ENCODE measurements at regions not wholly inside any gene's neighbourhood (a gene's known extent, or its start where the extent isn't known, plus 50 kb on each side); places are given as distances from the start of the nearest gene placed in this dataset.

- H3K36me3 Mint-ChIP-seq: no peaks in the 10 kb centered on the region
- DNase-seq (ENCODE audit: extremely low spot score, unreplicated experiment): no peak
- no peak overlapping the region for H3K27ac Mint-ChIP-seq
- TF ChIP-seq, protein P1, sequence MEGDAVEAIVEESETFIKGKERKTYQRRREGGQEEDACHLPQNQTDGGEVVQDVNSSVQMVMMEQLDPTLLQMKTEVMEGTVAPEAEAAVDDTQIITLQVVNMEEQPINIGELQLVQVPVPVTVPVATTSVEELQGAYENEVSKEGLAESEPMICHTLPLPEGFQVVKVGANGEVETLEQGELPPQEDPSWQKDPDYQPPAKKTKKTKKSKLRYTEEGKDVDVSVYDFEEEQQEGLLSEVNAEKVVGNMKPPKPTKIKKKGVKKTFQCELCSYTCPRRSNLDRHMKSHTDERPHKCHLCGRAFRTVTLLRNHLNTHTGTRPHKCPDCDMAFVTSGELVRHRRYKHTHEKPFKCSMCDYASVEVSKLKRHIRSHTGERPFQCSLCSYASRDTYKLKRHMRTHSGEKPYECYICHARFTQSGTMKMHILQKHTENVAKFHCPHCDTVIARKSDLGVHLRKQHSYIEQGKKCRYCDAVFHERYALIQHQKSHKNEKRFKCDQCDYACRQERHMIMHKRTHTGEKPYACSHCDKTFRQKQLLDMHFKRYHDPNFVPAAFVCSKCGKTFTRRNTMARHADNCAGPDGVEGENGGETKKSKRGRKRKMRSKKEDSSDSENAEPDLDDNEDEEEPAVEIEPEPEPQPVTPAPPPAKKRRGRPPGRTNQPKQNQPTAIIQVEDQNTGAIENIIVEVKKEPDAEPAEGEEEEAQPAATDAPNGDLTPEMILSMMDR (conservative IDR thresholded peaks at IDR 0.05): no peak
- H3K4me1 Mint-ChIP-seq (ENCODE audit: unreplicated experiment): no peaks in the 10 kb centered on the region
- H3K27me3 Mint-ChIP-seq: peaks cover 4% of the 10 kb centered on the region
- no peaks in the 10 kb centered on the region for H3K9me3 Mint-ChIP-seq
- no peak overlapping the region for H3K4me3 Mint-ChIP-seq
Measured at GRCh38 chr10:89891006-89891535, 189.7 kb downstream of the KIF20B start.

DNA sequence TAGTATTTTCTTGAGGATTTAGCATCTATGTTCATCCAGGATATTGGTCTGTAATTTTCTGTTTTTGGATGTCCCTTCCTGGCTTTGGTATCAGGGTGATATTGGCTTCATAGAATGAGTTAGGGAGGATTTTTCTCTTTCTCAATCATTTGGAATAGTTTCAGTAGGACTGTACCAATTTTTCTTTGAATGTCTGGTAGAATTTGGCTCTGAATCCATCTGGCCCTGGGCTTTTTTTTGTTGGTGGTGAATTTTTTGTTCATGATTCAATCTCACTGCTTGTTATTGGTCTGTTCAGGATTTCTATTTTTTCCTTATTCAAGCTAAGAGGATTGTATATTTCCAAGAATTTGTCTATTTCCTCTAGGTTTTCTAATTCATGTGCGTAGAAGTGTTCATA lies 192.7 kb downstream of the KIF20B start:
- DNase-seq (ENCODE audit: extremely low spot score, unreplicated experiment): no peak

GRCh38 chr10:89900554-89900953 lies 199.2 kb downstream of the KIF20B start:
- TF ChIP-seq, protein P1 (conservative IDR thresholded peaks at IDR 0.05): no peak

More for the DNA sequence above, 192.7 kb downstream of the KIF20B start:
- H3K4me3 Mint-ChIP-seq: no peak overlapping the region
- H3K36me3 Mint-ChIP-seq: no peaks in the 10 kb centered on the region
- TF ChIP-seq, protein P1 (conservative IDR thresholded peaks at IDR 0.05): no peak
- no peak overlapping the region for H3K27ac Mint-ChIP-seq
- no peaks in the 10 kb centered on the region for H3K4me1 Mint-ChIP-seq (ENCODE audit: unreplicated experiment)
- H3K27me3 Mint-ChIP-seq: no peaks in the 10 kb centered on the region
- no peaks in the 10 kb centered on the region for H3K9me3 Mint-ChIP-seq

GRCh38 chr10:89901895-89902294 lies 200.5 kb downstream of the KIF20B start:
- H3K4me1 Mint-ChIP-seq (ENCODE audit: unreplicated experiment): no peaks in the 10 kb centered on the region

More at GRCh38 chr10:89900554-89900953, 199.2 kb downstream of the KIF20B start:
- no peak overlapping the region for H3K4me3 Mint-ChIP-seq
- H3K9me3 Mint-ChIP-seq: no peaks in the 10 kb centered on the region
- DNase-seq (ENCODE audit: extremely low spot score, unreplicated experiment): no peak
- H3K27me3 Mint-ChIP-seq: no peaks in the 10 kb centered on the region
- H3K4me1 Mint-ChIP-seq (ENCODE audit: unreplicated experiment): no peaks in the 10 kb centered on the region
- H3K36me3 Mint-ChIP-seq: no peaks in the 10 kb centered on the region
- no peak overlapping the region for H3K27ac Mint-ChIP-seq

DNA sequence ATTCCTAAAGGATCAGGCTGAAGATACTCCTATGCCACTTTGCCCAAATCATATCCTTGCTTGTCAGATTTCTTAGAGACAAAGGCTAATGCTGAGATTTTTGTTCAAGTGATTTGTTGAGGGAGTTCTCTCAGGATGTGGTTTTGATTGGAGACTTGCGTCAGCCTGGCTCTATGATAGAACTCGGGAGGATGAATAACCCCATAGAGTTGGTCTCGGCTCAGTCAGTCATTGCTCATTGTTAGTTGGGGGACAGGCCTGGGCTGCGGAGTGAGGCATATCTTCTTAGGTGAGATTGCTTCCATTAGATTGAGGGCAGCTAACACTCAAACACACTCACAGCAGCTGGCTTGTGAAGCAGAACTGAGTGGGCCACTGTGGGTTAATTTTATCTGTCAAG lies 203.4 kb downstream of the KIF20B start:
- Mint-ChIP-seq H3K27ac (no peak overlapping the region), H3K36me3 (no peaks in the 10 kb centered on the region), H3K27me3 (peaks cover 4% of the 10 kb centered on the region), H3K9me3 (no peaks in the 10 kb centered on the region), H3K4me1 (ENCODE audit: unreplicated experiment) (no peaks in the 10 kb centered on the region), H3K4me3 (no peak overlapping the region)
- TF ChIP-seq, protein P1 (conservative IDR thresholded peaks at IDR 0.05): no peak
- DNase-seq (ENCODE audit: extremely low spot score, unreplicated experiment): no peak

More at GRCh38 chr10:89901895-89902294, 200.5 kb downstream of the KIF20B start:
- no peaks in the 10 kb centered on the region for H3K36me3 Mint-ChIP-seq
- TF ChIP-seq, protein P1 (conservative IDR thresholded peaks at IDR 0.05): no peak
- H3K4me3 Mint-ChIP-seq: no peak overlapping the region
- DNase-seq (ENCODE audit: extremely low spot score, unreplicated experiment): no peak
- no peaks in the 10 kb centered on the region for H3K9me3 Mint-ChIP-seq
- H3K27ac Mint-ChIP-seq: no peak overlapping the region
- no peaks in the 10 kb centered on the region for H3K27me3 Mint-ChIP-seq

DNA sequence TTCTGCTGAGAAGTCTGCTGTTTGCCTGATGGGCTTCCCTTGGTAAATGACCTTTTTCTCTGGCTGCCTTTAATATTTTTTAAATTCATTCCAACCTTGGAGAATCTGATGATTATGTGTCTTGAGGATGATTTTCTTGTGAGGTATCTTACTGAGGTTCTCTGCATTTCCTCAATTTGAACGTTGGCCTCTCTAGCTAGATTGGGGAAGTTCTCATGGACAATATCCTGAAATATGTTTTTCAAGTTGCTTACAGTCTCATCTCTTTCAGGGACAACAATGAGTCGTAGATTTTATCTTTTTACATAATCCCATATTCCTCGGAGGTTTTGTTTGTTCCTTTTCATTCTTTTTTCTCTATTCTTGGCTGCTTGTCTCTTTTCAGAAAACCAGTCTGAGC lies 208.4 kb downstream of the KIF20B start:
- no peak for DNase-seq (ENCODE audit: extremely low spot score, unreplicated experiment)
- H3K36me3 Mint-ChIP-seq: no peaks in the 10 kb centered on the region
- H3K4me1 Mint-ChIP-seq (ENCODE audit: unreplicated experiment): no peaks in the 10 kb centered on the region
- peaks cover 4% of the 10 kb centered on the region for H3K27me3 Mint-ChIP-seq
- TF ChIP-seq, protein P1 (conservative IDR thresholded peaks at IDR 0.05): no peak
- H3K4me3 Mint-ChIP-seq: no peak overlapping the region
- H3K27ac Mint-ChIP-seq: no peak overlapping the region
- H3K9me3 Mint-ChIP-seq: no peaks in the 10 kb centered on the region

Measured in type B pancreatic cell (in vitro differentiated cells).